Sigmoid colon (tissue), 6 donors: ENCODE measurements at regions not wholly inside any gene's neighbourhood (a gene's known extent, or its start where the extent isn't known, plus 50 kb on each side); places are given as distances from the start of the nearest gene placed in this dataset.

Experiments
- DNase-seq: peaks from one replicate; pipeline ENCODE4 v3.0.0-alpha.2; 2019
- H3K27ac ChIP-seq, 4 donors: fragments of 200-600 bp; sonication (generic); one replicate each; pipeline ENCODE4 v1.5.1; 2016 to 2019; ENCODE audit warnings: mild to moderate bottlenecking in 1 of 4
- H3K27me3 ChIP-seq, 3 donors: fragments of 200-600 bp; sonication (generic); one replicate each; pipeline ENCODE4 v1.5.1; 2019; ENCODE audit warnings: mild to moderate bottlenecking in 1 of 3
- H3K36me3 ChIP-seq, 4 donors: fragments of 200-600 bp; sonication (generic); one replicate each; pipeline ENCODE4 v1.5.1; 2016 to 2019
- H3K4me1 ChIP-seq, 4 donors: fragments of 200-600 bp; sonication (generic); one replicate each; pipeline ENCODE4 v1.5.1; 2017 to 2019
- H3K4me3 ChIP-seq, 4 donors: fragments of 200-600 bp; sonication (generic); one replicate each; pipeline ENCODE4 v1.5.1; 2017 to 2019; ENCODE audit warnings: mild to moderate bottlenecking in 2 of 4, moderate library complexity in 1 of 4
- H3K9me3 ChIP-seq, 4 donors: fragments of 200-600 bp in 3 of 4; sonication (generic) in 3 of 4; one replicate each; pipeline versions ENCODE4 v1.5.1 to v1.6.1; 2013 to 2019
- EP300 ChIP-seq, 4 donors: sonication (generic); formaldehyde crosslinking; IDR thresholded peaks; one replicate each; pipeline ENCODE4 v1.6.1; 2017; ENCODE audit warnings: antibody characterized with exemption in 4 of 4
- POLR2A ChIP-seq, 2 donors: fragments of 450-650 bp; IDR thresholded peaks; one replicate each; pipeline ENCODE4 v1.6.1; 2016; ENCODE audit warnings: antibody characterized with exemption in 2 of 2, mild to moderate bottlenecking in 2 of 2, moderate library complexity in 2 of 2
- POLR2AphosphoS5 ChIP-seq, 4 donors: sonication (generic); formaldehyde crosslinking; IDR thresholded peaks; one replicate each; pipeline ENCODE4 v1.6.1; 2017; ENCODE audit warnings: antibody characterized with exemption in 4 of 4
- WGBS, 2 donors: extraction: QIAGEN DNeasy Blood & Tissue Kit; methylation state at CpG; one replicate each; pipeline ENCODE4 v1.1.7; 2013; 5-methylcytosine and 5-hydroxymethylcytosine counted together
- intact Hi-C: fragments of 100-400 bp; cut with DNase I; formaldehyde crosslinking; loops from one replicate; pipeline ENCODE4 v1.15.1; 2023
- TF ChIP-seq, protein P1 (sequence below), 4 experiments: fragments of 450-650 bp in 3 of 4; fragments of 200-600 bp in 1 of 4; IDR thresholded peaks; one replicate each; pipeline ENCODE4 v1.5.1; 2016 to 2019; ENCODE audit warnings: antibody characterized with exemption in 4 of 4, mild to moderate bottlenecking in 3 of 4, moderate library complexity in 2 of 4
- donor health status: healthy with polysubstance abuse.
- donor health status: healthy.

DNA sequence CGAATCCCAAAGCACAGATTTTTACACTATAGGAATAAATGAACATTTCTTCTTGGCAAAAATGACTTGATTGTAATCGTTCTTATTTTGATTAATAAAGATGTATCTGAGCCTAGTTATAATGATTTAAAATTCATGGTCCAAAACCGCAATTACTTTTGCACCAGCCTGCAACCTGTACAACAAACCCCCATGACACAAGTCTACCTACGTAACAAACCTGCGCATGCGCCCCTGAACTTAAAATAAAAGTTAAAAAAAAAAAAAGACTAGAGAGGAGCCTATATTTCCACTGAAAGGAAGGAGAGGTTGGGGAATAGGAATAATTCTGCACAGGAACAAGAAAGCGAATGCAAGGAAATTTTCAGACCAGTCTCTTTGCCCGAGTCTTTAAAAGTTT is 145.2 kb downstream of the SCARB1 start:
- no peak overlapping the region for H3K27ac ChIP-seq
- TF ChIP-seq POLR2AphosphoS5 (IDR thresholded peaks at IDR 0.05) (no peak), POLR2A (IDR thresholded peaks at IDR 0.05) (no peak), EP300 (IDR thresholded peaks at IDR 0.05) (no peak)
- TF ChIP-seq, protein P1, sequence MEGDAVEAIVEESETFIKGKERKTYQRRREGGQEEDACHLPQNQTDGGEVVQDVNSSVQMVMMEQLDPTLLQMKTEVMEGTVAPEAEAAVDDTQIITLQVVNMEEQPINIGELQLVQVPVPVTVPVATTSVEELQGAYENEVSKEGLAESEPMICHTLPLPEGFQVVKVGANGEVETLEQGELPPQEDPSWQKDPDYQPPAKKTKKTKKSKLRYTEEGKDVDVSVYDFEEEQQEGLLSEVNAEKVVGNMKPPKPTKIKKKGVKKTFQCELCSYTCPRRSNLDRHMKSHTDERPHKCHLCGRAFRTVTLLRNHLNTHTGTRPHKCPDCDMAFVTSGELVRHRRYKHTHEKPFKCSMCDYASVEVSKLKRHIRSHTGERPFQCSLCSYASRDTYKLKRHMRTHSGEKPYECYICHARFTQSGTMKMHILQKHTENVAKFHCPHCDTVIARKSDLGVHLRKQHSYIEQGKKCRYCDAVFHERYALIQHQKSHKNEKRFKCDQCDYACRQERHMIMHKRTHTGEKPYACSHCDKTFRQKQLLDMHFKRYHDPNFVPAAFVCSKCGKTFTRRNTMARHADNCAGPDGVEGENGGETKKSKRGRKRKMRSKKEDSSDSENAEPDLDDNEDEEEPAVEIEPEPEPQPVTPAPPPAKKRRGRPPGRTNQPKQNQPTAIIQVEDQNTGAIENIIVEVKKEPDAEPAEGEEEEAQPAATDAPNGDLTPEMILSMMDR (IDR thresholded peaks at IDR 0.05) = no peak
- WGBS, 2 donors = 93 to 94% methylated on average over 8 of the region's 8 CpGs
- no peaks in the 10 kb centered on the region for H3K27me3 ChIP-seq
- intact Hi-C loops = no loop called here
- H3K4me3 ChIP-seq = no peak overlapping the region
- no peaks in the 10 kb centered on the region for H3K36me3 ChIP-seq
- peaks cover 0 to 44% (median 41%) of the 10 kb centered on the region in 4 donors for H3K4me1 ChIP-seq
- H3K9me3 ChIP-seq = no peaks in the 10 kb centered on the region
- DNase-seq = no peak

DNA sequence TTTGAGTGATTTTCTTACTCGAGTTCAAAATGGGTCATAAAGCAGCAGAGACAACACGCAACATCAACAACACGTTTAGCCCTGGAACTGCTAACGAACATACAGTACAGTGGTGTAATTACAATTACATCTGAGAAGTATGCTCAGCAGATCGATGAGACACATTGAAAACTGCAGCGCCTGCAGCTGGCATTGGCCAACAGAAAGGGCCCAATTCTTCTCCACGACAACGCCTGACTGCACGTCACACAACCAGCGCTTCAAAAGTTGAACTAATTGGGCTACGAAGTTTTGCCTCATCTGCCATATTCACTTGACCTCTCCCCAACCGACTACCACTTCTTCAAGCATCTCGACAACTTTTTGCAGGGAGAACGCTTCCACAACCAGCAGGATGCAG is 145.6 kb downstream of the SCARB1 start:
- no peaks in the 10 kb centered on the region for H3K36me3 ChIP-seq
- WGBS, 2 donors = 93 to 94% methylated on average over 14 of the region's 14 CpGs
- H3K4me3 ChIP-seq = no peak overlapping the region
- TF ChIP-seq POLR2A (IDR thresholded peaks at IDR 0.05) = no peak
- TF ChIP-seq EP300 (IDR thresholded peaks at IDR 0.05) = no peak
- TF ChIP-seq, protein P1 (IDR thresholded peaks at IDR 0.05) = no peak
- no peak for TF ChIP-seq POLR2AphosphoS5 (IDR thresholded peaks at IDR 0.05)
- peaks cover 0 to 48% (median 45%) of the 10 kb centered on the region in 4 donors for H3K4me1 ChIP-seq
- intact Hi-C loops = no loop called here
- H3K27ac ChIP-seq = no peak overlapping the region
- H3K27me3 ChIP-seq = no peaks in the 10 kb centered on the region
- DNase-seq = no peak
- H3K9me3 ChIP-seq = no peaks in the 10 kb centered on the region

DNA sequence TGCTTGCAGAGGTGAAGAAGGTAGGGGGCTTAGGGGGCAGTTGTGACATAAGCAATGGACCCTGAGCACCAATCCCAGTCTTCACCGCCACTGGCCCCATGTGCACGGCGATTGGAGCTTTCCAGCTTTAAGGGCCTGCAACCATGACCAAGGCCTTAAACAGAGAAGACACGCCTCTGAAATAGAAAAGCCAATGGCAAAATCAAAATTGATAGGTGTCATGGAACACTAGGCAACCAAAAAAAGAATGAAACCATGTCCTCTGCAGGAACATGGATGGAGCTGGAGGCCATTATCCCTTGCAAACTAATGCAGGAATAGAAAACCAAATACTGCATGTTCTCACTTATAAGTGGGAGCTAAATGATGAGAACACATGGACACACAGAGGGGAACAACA is 146.3 kb downstream of the SCARB1 start:
- TF ChIP-seq POLR2A (IDR thresholded peaks at IDR 0.05) (no peak), EP300 (IDR thresholded peaks at IDR 0.05) (no peak), POLR2AphosphoS5 (IDR thresholded peaks at IDR 0.05) (no peak)
- TF ChIP-seq, protein P1 (IDR thresholded peaks at IDR 0.05) = no peak
- intact Hi-C loops = no loop called here
- Histone ChIP-seq H3K4me1 (peaks cover 0 to 53% (median 48%) of the 10 kb centered on the region in 4 donors), H3K9me3 (no peaks in the 10 kb centered on the region), H3K36me3 (no peaks in the 10 kb centered on the region), H3K27ac (no peak overlapping the region), H3K4me3 (no peak overlapping the region), H3K27me3 (no peaks in the 10 kb centered on the region)
- 97 to 98% methylated on average over 4 of the region's 4 CpGs for WGBS, 2 donors
- no peak for DNase-seq

DNA sequence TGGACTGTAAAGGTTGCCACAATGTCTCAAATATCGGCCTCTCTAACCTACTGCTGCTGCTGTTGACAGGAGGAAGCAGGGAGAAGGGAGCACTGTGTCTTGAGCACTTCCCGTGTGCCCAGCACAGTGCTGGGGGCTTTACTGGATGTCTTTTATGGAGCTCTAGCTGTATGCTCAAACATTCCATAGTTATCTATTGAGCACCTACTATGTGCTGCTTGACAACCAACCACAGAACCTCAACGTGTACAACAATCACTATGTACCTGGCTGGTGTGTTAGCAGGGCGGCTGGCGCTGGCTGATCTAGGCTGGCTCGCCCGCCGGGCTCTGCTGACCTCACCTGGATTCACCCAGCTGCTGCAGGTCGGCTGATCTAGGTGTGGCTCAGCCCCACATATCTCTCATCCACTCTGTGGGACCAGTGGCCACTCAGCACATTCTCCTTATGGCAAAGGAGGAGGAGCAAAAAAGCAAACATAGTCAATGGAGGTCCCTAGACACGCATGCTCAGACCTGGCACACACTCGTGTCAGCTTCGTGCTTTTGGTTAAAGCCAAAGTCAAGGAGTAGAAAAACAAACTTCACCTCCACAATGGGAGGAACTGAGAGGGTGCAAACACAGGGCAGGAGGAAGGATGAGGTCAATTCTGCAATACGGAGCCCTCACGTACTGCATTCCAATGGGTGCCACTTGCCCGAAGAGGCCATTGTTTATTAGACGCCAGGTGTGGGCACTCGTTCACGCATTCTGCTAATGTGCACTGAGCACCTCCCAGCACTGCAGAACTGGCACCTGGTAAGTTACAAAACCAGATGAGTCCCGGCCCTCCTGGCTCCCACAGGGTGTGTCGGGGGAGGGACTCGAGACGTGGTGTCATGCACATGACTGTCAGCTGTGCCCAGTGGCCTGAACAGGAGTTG is 147.2 kb downstream of the SCARB1 start:
- no peak overlapping the region for H3K4me3 ChIP-seq
- no peak overlapping the region for H3K27ac ChIP-seq
- H3K36me3 ChIP-seq = no peaks in the 10 kb centered on the region
- DNase-seq = no peak
- no peaks in the 10 kb centered on the region for H3K27me3 ChIP-seq
- H3K4me1 ChIP-seq = peaks cover 0 to 48% (median 43%) of the 10 kb centered on the region in 4 donors
- WGBS, 2 donors = 88 to 90% methylated on average over 22 of the region's 22 CpGs
- intact Hi-C loops = no loop called here
- TF ChIP-seq POLR2AphosphoS5 (IDR thresholded peaks at IDR 0.05) (no peak), POLR2A (IDR thresholded peaks at IDR 0.05) (no peak), EP300 (IDR thresholded peaks at IDR 0.05) (no peak)
- TF ChIP-seq, protein P1 (IDR thresholded peaks at IDR 0.05) = no peak
- no peaks in the 10 kb centered on the region for H3K9me3 ChIP-seq
